COLO668 (cell line): ENCODE measurements at regions not wholly inside any gene's neighbourhood (a gene's known extent, or its start where the extent isn't known, plus 50 kb on each side); places are given as distances from the start of the nearest gene placed in this dataset.
A peak's percentile ranks its signal among the peaks of the same experiment; 100 is the strongest.

Experiments
- DNase-seq: peaks from one replicate; lab custom pipeline; 2025; ENCODE audit not compliant: unreplicated experiment; lab: John Stamatoyannopoulos, UW

- no peak for DNase-seq
Observed at GRCh38 chr4:154107337-154107736, 318.5 kb upstream of the SFRP2 start.

- no peak for DNase-seq
Observed at GRCh38 chr4:154088741-154089140, 299.9 kb upstream of the SFRP2 start.

GRCh38 chr4:154086247-154086646 is 297.4 kb upstream of the SFRP2 start:
- no peak for DNase-seq

DNA sequence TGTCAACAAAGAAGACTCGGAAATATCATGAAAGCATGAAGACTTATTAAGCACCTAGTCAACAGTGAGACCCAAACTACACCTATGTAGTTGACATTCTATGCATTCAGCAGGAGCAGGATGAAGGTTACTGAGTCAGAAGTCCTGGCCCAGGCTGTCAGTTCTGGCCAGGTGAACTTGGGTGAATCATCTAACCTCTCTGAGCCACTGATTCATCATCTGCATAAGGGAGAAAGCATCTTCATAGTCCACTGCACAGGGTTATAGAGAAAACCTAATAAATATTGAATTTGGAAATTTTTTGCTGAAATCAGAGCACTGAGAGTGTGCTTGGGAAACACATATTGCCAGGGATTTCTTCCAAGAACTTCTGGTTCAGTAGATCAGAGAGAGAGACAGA is 296.0 kb upstream of the SFRP2 start:
- DNase-seq, result no peak

DNA sequence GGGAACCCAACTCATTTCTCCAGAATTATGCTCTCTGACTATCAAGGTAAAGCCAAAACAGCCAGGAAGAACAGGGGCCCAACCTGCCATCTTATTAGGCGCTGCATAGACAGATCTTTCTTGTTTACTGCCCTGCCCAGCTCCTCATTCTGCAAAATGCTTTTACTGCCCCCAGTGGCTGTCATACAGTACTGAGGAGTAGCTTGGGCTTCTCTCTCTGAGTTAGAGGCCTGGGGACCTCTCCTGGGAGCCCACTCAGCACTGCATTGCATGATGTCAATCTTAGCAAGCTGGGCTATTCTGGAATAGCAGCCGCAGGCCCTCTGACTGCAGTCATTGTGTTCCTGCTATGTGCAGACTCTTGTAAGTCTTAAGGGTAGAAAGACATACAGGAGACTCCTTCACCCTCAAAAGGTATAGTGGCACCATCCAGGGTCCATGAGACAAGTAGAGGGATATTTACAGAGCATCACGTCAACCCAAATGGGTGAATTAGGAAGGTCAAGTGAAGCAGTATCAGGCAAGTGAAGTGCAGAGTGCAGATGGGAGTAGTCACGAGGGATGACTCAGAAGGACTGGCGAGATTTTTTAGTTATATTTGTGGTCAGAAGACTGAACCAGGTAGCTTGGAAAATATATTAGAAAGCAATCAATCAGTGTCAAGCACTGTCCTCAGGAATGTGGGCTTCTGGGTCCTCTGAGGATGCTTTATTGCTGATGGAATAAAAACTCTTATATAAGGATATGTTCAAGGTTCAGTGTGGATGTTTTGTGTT is 294.1 kb upstream of the SFRP2 start:
- DNase-seq, result no peak

GRCh38 chr4:154081391-154081790 is 292.5 kb upstream of the SFRP2 start:
- DNase-seq, result no peak

DNA sequence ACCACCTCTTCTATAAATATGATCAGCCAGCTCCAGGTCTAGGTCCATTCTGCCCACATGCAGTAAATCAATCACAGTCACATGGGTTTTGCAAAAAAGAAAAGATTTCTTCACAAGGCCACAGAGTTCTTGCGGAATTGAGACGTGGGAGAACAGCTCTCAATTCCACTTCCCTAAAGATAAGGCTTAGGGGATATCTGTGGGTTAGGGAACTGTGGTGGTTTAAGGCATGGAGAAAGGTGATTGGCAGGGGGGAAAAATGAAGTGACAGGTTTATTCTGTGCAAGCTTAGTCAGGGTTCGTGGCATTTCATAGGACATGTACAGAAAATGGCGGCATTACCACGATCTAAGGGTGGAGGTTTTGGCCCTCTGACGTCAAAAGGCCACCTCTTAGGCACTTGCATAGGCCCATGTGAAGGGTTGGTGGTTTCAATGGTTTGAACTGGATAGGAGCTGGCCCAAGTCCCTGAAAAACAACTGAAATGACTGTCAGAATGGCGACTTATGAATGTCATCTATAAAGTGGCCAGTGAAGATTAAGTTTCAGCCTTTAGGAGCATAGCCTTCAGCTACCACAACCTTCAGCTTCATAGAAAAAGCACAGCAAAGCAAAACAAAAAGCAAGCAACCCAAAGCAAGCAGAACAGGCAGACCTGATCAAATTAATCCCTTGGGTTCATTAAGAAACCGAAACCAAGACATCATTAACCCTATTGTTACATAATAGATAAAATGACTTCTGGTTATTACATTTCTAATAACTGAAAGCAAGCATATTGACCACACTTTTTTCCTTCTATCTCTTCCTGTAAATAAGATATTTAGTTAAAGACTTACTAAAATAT is 289.8 kb upstream of the SFRP2 start:
- DNase-seq, result no peak

GRCh38 chr4:154076921-154077320 is 288.0 kb upstream of the SFRP2 start:
- no peak for DNase-seq

DNA sequence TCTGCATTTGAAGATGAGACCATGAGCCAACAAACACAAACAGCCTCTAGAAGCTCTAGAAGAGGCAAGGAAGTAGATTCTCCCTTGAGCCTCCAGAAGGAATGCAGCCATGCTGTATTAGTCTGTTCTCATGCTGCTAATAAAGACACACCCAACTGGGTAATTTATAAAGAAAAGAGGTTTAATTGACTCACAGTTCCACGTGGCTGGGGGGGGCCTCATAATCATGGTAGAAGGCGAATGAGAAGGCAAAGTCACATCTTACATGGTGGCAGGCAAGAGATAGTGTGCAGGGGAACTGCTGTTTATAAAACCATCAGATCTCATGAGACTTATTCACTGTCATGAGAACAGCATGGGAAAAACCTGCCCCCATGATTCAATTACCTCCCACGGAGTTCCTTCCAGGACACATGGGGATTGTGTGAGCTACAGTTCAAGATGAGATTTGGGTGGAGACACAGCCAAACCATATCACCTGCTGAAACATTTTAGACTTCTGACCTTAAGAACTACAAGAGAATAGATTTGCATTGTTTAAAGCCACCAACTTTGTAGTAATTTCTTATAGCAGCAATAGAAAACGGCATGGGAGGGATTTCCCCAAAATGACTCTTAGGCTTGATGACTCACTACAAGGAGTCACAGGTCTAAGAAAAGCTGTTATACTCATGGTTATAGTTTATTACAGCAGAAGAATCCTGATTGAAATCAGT is 284.4 kb upstream of the SFRP2 start:
- DNase-seq, result no peak

GRCh38 chr4:154067786-154068185 is 278.9 kb upstream of the SFRP2 start:
- no peak for DNase-seq

GRCh38 chr4:154065368-154065767 is 276.5 kb upstream of the SFRP2 start:
- DNase-seq, result no peak

GRCh38 chr4:154064244-154064643 is 275.4 kb upstream of the SFRP2 start:
- DNase-seq, result no peak

GRCh38 chr4:154049457-154050181 is 260.7 kb upstream of the SFRP2 start:
- peak; percentile 3 for DNase-seq

GRCh38 chr4:154047733-154048132 is 258.9 kb upstream of the SFRP2 start:
- DNase-seq, result no peak

GRCh38 chr4:154044742-154045485 is 256.0 kb upstream of the SFRP2 start:
- DNase-seq, result no peak

DNA sequence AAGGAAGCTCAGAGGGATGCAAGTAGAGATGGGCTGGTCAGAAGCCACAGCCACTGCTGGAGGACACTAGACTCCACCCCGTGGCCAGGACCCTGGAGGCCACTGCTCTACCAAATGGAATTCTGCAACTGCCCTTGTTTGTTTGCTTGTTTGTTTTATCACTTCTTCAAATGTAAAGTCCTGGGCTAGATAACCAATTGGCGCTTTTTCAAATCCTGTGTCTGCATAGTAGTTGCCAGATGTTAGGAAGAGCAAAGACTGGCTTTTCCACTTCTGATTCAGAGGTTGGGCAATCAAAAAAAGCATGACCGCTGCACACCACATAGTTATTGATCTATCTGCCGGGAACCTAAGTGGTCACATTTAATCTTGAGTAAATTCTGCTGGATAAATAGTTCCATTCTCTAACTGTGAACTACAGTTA is 255.2 kb upstream of the SFRP2 start:
- no peak for DNase-seq

- no peak for DNase-seq
Observed at GRCh38 chr4:154041640-154042039, 252.8 kb upstream of the SFRP2 start.

GRCh38 chr4:154039435-154040343 is 250.8 kb upstream of the SFRP2 start:
- DNase-seq, result no peak

DNA sequence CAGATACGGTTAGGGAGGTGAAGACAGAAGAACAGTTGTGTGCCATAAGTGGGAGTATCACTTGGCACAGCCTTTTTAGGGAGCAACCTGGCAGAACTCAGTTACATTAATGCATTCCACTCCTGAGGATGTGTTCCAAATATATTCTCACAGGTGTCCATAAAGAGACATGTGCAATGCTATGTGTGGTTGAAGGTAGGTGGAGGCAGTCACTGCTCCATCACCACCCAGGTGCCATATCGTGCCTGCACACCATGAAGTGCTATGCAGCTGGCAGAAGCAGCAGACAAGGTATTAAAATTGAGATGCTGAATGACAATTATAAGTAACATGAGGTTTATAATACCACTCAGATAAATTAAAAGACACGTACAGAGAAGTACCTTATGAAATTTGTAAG is 248.0 kb upstream of the SFRP2 start:
- DNase-seq, result no peak
